ENCODE measurements at regions not wholly inside any gene's neighbourhood (a gene's known extent, or its start where the extent isn't known, plus 50 kb on each side); places are given as distances from the start of the nearest gene placed in this dataset.

DNA sequence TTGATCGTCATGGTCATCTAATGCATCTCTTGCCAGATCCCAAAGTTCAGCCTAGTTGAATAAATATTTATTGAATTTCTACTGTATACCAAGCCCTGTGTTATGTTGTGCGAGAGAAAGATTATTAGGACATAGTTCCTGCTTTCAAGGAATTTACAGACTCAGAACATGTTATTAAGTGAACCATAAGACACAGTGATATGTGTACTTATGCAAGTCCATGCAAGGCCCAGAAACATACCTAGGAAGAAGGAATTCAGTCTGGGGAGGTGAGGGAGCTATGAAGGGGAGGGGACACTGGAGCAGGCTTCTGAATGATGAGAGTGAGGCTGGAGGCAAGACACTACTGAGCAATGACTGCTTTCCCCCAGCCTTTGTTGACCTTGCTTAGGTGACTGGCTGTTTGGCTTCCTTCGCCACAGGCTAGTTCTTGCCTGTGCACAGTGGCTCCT lies 81.4 kb downstream of the ACAA2 start:
- Histone ChIP-seq H3K27ac (ENCODE audit: low read depth in 1 of 2, low read length in 2 of 2) (no peak overlapping the region), H3K27me3 (ENCODE audit: control insufficient read depth in 1 of 2, insufficient read depth in 2 of 2, low read length in 1 of 2) (no peaks in the 10 kb centered on the region), H3K4me1 (ENCODE audit: control insufficient read depth in 1 of 2, insufficient read depth in 2 of 2, low read length in 2 of 2) (no peaks in the 10 kb centered on the region), H3K4me3 (ENCODE audit: low read length in 2 of 2) (no peak overlapping the region), H3K9me3 (ENCODE audit: control insufficient read depth, low read length) (no peaks in the 10 kb centered on the region), H3K36me3 (ENCODE audit: control insufficient read depth in 1 of 2, insufficient read depth in 2 of 2, low read length in 1 of 2) (no peaks in the 10 kb centered on the region)
- DNase-seq: no peak
- ATAC-seq (ENCODE audit: low FRiP score): no peak
- WGBS, 2 donors: 93 to 97% methylated on average over 3 of the region's 3 CpGs
- intact Hi-C loops (cut with DNase I): no loop called here

DNA sequence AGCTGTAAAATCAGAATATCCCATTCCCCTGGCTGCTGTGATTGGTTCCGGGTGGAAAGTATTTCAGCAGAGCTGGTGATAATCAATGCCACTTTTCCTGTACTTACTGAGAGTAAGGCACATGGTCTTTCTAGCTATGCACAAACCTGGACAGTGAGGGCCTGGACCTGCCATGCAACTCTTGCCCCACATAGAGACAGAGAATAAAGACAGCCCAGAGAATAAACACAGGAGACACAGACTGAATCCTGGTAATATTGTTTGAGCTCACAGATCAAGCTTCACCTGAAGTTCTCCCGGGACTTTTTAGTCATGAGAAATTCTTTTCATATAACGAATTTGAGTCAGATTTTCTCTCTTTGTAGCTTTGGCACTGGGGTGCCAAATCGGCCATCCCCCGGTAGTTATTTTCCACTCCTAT lies 81.9 kb downstream of the ACAA2 start:
- DNase-seq (no peak), ATAC-seq (ENCODE audit: low FRiP score) (no peak)
- Histone ChIP-seq H3K4me3 (ENCODE audit: low read length in 2 of 2) (no peak overlapping the region), H3K36me3 (ENCODE audit: control insufficient read depth in 1 of 2, insufficient read depth in 2 of 2, low read length in 1 of 2) (no peaks in the 10 kb centered on the region), H3K27ac (ENCODE audit: low read depth in 1 of 2, low read length in 2 of 2) (no peak overlapping the region), H3K9me3 (ENCODE audit: control insufficient read depth, low read length) (no peaks in the 10 kb centered on the region), H3K4me1 (ENCODE audit: control insufficient read depth in 1 of 2, insufficient read depth in 2 of 2, low read length in 2 of 2) (no peaks in the 10 kb centered on the region), H3K27me3 (ENCODE audit: control insufficient read depth in 1 of 2, insufficient read depth in 2 of 2, low read length in 1 of 2) (no peaks in the 10 kb centered on the region)
- WGBS, 2 donors: 95% methylated on average over 5 of the region's 5 CpGs
- intact Hi-C loops (cut with DNase I): no loop called here

GRCh38 chr18:49730951-49731391 lies 82.4 kb downstream of the ACAA2 start:
- DNase-seq (no peak), ATAC-seq (ENCODE audit: low FRiP score) (no peak)
- H3K27me3 ChIP-seq (ENCODE audit: control insufficient read depth in 1 of 2, insufficient read depth in 2 of 2, low read length in 1 of 2): no peaks in the 10 kb centered on the region
- 83 to 91% methylated on average over 4 of the region's 4 CpGs for WGBS, 2 donors
- H3K27ac ChIP-seq (ENCODE audit: low read depth in 1 of 2, low read length in 2 of 2): no peak overlapping the region
- H3K9me3 ChIP-seq (ENCODE audit: control insufficient read depth, low read length): no peaks in the 10 kb centered on the region
- no peaks in the 10 kb centered on the region for H3K4me1 ChIP-seq (ENCODE audit: control insufficient read depth in 1 of 2, insufficient read depth in 2 of 2, low read length in 2 of 2)
- no peaks in the 10 kb centered on the region for H3K36me3 ChIP-seq (ENCODE audit: control insufficient read depth in 1 of 2, insufficient read depth in 2 of 2, low read length in 1 of 2)
- H3K4me3 ChIP-seq (ENCODE audit: low read length in 2 of 2): no peak overlapping the region
- intact Hi-C loops (cut with DNase I): no loop called here

DNA sequence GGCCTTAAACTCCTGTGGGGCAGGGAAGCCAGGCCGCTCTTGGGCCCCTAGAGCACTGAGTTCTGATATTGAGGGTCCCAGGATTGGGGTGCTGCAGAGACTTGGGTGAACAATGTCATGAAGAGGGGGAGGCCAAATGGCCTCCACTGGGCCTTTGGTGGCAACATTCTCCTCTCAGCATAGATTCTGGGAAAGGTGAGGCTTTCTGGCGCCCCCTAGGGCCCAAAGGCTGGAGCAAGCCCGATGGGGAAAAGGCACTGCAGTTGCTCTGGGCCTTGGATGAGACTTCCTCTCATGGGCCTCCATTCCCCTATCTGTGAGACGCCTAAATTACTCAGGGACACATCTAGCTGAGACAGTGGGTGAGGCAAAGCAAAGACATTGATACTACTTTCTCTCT lies 84.8 kb downstream of the ACAA2 start:
- intact Hi-C loops (cut with DNase I): loop anchor here in 1 of 2 donors (10.0 kb wide), 1 partner anchor 966 kb away; no protein-coding TSS in a partner anchor
- Histone ChIP-seq H3K4me1 (ENCODE audit: control insufficient read depth in 1 of 2, insufficient read depth in 2 of 2, low read length in 2 of 2) (no peaks in the 10 kb centered on the region), H3K9me3 (ENCODE audit: control insufficient read depth, low read length) (no peaks in the 10 kb centered on the region), H3K4me3 (ENCODE audit: low read length in 2 of 2) (no peak overlapping the region), H3K27ac (ENCODE audit: low read depth in 1 of 2, low read length in 2 of 2) (no peak overlapping the region), H3K27me3 (ENCODE audit: control insufficient read depth in 1 of 2, insufficient read depth in 2 of 2, low read length in 1 of 2) (no peaks in the 10 kb centered on the region), H3K36me3 (ENCODE audit: control insufficient read depth in 1 of 2, insufficient read depth in 2 of 2, low read length in 1 of 2) (no peaks in the 10 kb centered on the region)
- ATAC-seq (ENCODE audit: low FRiP score): no peak
- 70 to 74% methylated on average over 4 of the region's 4 CpGs for WGBS, 2 donors
- DNase-seq: no peak

DNA sequence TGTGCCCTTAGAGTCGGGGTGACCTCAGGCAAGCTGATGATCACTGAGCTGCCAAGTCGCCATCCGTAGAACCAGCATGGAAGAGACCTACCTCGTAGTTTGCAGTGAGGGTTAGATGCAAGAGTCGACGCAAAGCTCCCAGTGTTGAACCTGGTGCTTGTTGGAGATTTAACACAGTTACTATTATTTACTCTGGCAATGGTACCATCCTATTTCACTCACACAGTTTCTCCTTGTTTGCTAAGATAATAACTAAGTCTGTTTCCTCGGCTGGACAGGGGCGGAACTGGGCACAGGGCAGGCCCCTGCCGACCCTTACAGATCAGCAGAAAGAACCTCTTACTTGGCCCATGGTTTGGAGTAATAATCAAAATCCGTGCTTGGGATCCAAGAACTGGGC lies 85.5 kb downstream of the ACAA2 start:
- H3K27ac ChIP-seq (ENCODE audit: low read depth in 1 of 2, low read length in 2 of 2): no peak overlapping the region
- H3K36me3 ChIP-seq (ENCODE audit: control insufficient read depth in 1 of 2, insufficient read depth in 2 of 2, low read length in 1 of 2): no peaks in the 10 kb centered on the region
- 45 to 53% methylated on average over 10 of the region's 10 CpGs for WGBS, 2 donors
- H3K27me3 ChIP-seq (ENCODE audit: control insufficient read depth in 1 of 2, insufficient read depth in 2 of 2, low read length in 1 of 2): no peaks in the 10 kb centered on the region
- no peaks in the 10 kb centered on the region for H3K9me3 ChIP-seq (ENCODE audit: control insufficient read depth, low read length)
- DNase-seq (no peak), ATAC-seq (ENCODE audit: low FRiP score) (no peak)
- intact Hi-C loops (cut with DNase I): loop anchor here in 1 of 2 donors (10.0 kb wide), 1 partner anchor 967 kb away; no protein-coding TSS in a partner anchor
- H3K4me3 ChIP-seq (ENCODE audit: low read length in 2 of 2): no peak overlapping the region
- H3K4me1 ChIP-seq (ENCODE audit: control insufficient read depth in 1 of 2, insufficient read depth in 2 of 2, low read length in 2 of 2): no peaks in the 10 kb centered on the region

GRCh38 chr18:49726675-49726963 lies 86.7 kb downstream of the ACAA2 start:
- intact Hi-C loops (cut with DNase I): loop anchor here in 1 of 2 donors (10.0 kb wide), 1 partner anchor 968 kb away; no protein-coding TSS in a partner anchor
- H3K27ac ChIP-seq (ENCODE audit: low read depth in 1 of 2, low read length in 2 of 2): no peak overlapping the region

GRCh38 chr18:49725809-49726674 lies 87.3 kb downstream of the ACAA2 start:
- Histone ChIP-seq H3K27ac (ENCODE audit: low read depth in 1 of 2, low read length in 2 of 2) (no peak overlapping the region), H3K9me3 (ENCODE audit: control insufficient read depth, low read length) (no peaks in the 10 kb centered on the region), H3K27me3 (ENCODE audit: control insufficient read depth in 1 of 2, insufficient read depth in 2 of 2, low read length in 1 of 2) (no peaks in the 10 kb centered on the region), H3K4me1 (ENCODE audit: control insufficient read depth in 1 of 2, insufficient read depth in 2 of 2, low read length in 2 of 2) (no peaks in the 10 kb centered on the region), H3K36me3 (ENCODE audit: control insufficient read depth in 1 of 2, insufficient read depth in 2 of 2, low read length in 1 of 2) (no peaks in the 10 kb centered on the region), H3K4me3 (ENCODE audit: low read length in 2 of 2) (no peak overlapping the region)
- peak; percentile 82 for DNase-seq
- peak; percentile 72 for ATAC-seq (ENCODE audit: low FRiP score)
- 47 to 56% methylated on average over 13 of the region's 13 CpGs for WGBS, 2 donors
- intact Hi-C loops (cut with DNase I): loop anchor here in 1 of 2 donors (10.0 kb wide), 1 partner anchor 969 kb away; no protein-coding TSS in a partner anchor

More at GRCh38 chr18:49726675-49726963, 86.7 kb downstream of the ACAA2 start:
- WGBS, 2 donors: 97 to 100% methylated on average over 1 of the region's 1 CpG
- ATAC-seq (ENCODE audit: low FRiP score) (peak; percentile 30), DNase-seq (no peak)
- no peak overlapping the region for H3K4me3 ChIP-seq (ENCODE audit: low read length in 2 of 2)
- H3K27me3 ChIP-seq (ENCODE audit: control insufficient read depth in 1 of 2, insufficient read depth in 2 of 2, low read length in 1 of 2): no peaks in the 10 kb centered on the region
- H3K36me3 ChIP-seq (ENCODE audit: control insufficient read depth in 1 of 2, insufficient read depth in 2 of 2, low read length in 1 of 2): no peaks in the 10 kb centered on the region
- H3K9me3 ChIP-seq (ENCODE audit: control insufficient read depth, low read length): no peaks in the 10 kb centered on the region
- H3K4me1 ChIP-seq (ENCODE audit: control insufficient read depth in 1 of 2, insufficient read depth in 2 of 2, low read length in 2 of 2): no peaks in the 10 kb centered on the region

DNA sequence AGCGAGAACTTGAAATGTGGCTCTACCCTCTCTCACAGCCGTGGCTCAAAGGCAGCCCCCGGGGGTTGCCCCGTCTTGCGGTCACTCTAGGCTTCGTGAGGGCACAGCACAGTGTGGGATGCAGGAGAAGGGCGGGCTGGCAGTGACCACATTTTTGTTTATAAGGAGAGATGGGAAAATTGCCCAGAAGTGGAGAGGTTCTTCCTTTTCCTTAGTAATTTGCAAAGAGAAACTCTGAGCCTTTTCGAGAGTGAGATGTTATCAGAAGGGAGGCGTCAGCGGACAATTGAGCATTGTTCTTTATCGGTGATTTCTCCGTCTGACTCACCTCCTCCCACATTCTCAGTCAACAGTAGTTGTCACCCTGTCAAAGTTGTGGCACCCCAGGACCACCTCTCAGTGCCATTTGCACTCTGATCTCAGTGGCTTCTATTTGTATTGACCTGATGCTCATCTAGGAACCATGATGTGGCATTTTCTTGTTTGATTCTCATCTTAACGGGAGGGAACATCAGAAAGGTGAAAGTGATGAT lies 89.6 kb downstream of the ACAA2 start:
- Histone ChIP-seq H3K4me3 (ENCODE audit: low read length in 2 of 2) (no peak overlapping the region), H3K27ac (ENCODE audit: low read depth in 1 of 2, low read length in 2 of 2) (no peak overlapping the region), H3K27me3 (ENCODE audit: control insufficient read depth in 1 of 2, insufficient read depth in 2 of 2, low read length in 1 of 2) (no peaks in the 10 kb centered on the region), H3K9me3 (ENCODE audit: control insufficient read depth, low read length) (no peaks in the 10 kb centered on the region), H3K36me3 (ENCODE audit: control insufficient read depth in 1 of 2, insufficient read depth in 2 of 2, low read length in 1 of 2) (no peaks in the 10 kb centered on the region), H3K4me1 (ENCODE audit: control insufficient read depth in 1 of 2, insufficient read depth in 2 of 2, low read length in 2 of 2) (no peaks in the 10 kb centered on the region)
- WGBS, 2 donors: 46 to 49% methylated on average over 13 of the region's 13 CpGs
- intact Hi-C loops (cut with DNase I): loop anchor here in 1 of 2 donors (10.0 kb wide), 1 partner anchor 971 kb away; no protein-coding TSS in a partner anchor
- ATAC-seq (ENCODE audit: low FRiP score) (no peak), DNase-seq (no peak)

Measured in aorta (tissue), 5 donors.